DMS114 treated with DMSO at 0.1 percent for 48 hours (cell line): ENCODE measurements at regions not wholly inside any gene's neighbourhood (a gene's known extent, or its start where the extent isn't known, plus 50 kb on each side); places are given as distances from the start of the nearest gene placed in this dataset.

Source experiments
- DNase-seq: peaks from one replicate; lab custom pipeline; 2025; ENCODE audit not compliant: unreplicated experiment; lab: John Stamatoyannopoulos, UW

GRCh38 chr2:17306706-17307105 is 211.5 kb downstream of the RAD51AP2 start:
- no peak for DNase-seq

- no peak for DNase-seq
Measured at GRCh38 chr2:17306219-17306618, 212.0 kb downstream of the RAD51AP2 start.

DNA sequence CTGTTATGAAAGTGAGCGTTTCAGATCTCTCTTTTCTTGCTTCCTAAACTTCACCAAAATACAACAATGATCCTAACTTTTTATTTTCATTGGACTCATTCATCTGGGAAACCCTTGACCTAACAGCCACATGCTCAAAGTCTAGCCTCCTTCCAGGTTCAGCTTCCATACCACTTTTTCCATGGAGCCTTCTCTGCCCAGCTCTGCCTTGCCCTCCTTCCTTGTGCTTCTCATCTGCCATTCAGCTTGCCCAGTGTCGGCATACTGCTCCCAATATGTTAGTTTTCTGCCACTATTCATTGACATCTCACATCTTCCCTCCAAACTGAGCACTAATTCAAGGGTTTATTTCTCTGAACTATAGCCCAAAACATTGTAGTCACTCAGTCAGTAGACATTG is 214.7 kb downstream of the RAD51AP2 start:
- DNase-seq = no peak

- no peak for DNase-seq
Measured at GRCh38 chr2:17303054-17303453, 215.2 kb downstream of the RAD51AP2 start.

GRCh38 chr2:17302281-17302680 is 216.0 kb downstream of the RAD51AP2 start:
- no peak for DNase-seq

DNA sequence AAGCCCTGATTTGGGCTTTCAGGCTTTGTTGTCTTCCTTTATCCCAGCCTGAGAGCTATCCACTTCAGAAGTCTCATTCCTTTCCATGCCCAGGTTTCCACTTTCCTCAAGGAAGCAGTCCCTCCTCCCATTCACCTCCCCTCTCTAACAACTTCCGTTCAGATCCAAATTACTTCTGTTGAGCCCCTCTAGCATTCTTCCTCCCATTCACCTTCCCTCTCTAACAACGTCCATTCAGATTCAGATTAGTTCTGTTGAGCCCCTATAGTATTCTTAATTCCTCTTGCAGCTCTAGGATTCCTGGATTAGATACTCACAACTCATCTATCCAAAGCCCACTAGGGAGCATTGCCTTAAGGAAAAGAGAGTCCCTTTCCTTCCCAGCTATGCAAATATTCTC is 216.8 kb downstream of the RAD51AP2 start:
- no peak for DNase-seq

- DNase-seq = no peak
Measured at GRCh38 chr2:17299891-17300540, 218.2 kb downstream of the RAD51AP2 start.

- no peak for DNase-seq
Measured at GRCh38 chr2:17298453-17298852, 219.8 kb downstream of the RAD51AP2 start.

GRCh38 chr2:17296686-17297085 is 221.6 kb downstream of the RAD51AP2 start:
- DNase-seq = no peak

- DNase-seq = no peak
Measured at GRCh38 chr2:17289669-17290068, 228.6 kb downstream of the RAD51AP2 start.

DNA sequence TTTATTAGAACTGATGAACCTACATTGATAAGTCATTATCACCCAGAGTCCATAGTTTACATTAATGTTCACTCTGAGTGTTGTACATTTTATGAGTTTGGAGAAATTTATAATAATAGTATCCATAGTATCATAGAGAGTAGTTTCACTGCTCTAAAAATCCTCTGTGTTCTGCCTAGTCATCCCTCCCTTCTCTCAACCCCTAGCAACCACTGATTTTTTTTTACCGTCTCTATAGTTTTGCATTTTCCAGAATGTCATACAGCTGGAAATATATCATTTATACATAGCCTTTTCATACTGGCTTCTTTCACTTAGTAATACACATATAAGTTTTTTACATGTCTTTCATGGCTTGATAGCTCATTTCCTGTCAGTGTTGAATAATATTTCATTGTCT is 231.1 kb downstream of the RAD51AP2 start:
- DNase-seq = no peak

- DNase-seq = no peak
Measured at GRCh38 chr2:17282826-17283225, 235.4 kb downstream of the RAD51AP2 start.

GRCh38 chr2:17282245-17282644 is 236.0 kb downstream of the RAD51AP2 start:
- no peak for DNase-seq

GRCh38 chr2:17276220-17276619 is 242.0 kb downstream of the RAD51AP2 start:
- no peak for DNase-seq

- DNase-seq = no peak
Measured at GRCh38 chr2:17272652-17273525, 245.4 kb downstream of the RAD51AP2 start.

- DNase-seq = no peak
Measured at GRCh38 chr2:17272170-17272569, 246.1 kb downstream of the RAD51AP2 start.

DNA sequence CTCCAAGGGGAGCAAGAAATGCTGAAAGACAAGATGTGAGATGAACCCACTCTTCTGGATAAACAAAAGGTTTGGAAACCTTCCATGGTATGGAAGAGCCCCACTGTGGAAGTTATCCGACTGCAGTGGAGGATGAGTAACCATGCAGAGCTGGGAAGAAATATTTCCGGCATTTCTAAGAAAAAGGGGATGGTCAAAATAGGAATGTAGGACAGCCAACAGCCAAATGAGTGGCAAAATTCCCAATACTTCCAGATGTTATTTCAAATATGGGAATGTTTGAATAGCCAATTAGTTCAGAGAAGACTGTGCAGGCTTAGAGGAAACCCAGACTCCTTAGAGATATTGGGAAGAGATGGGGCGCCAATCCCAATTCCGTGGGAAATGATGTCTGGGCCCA is 246.8 kb downstream of the RAD51AP2 start:
- no peak for DNase-seq

- DNase-seq = no peak
Measured at GRCh38 chr2:17270894-17271293, 247.3 kb downstream of the RAD51AP2 start.

- DNase-seq = no peak
Measured at GRCh38 chr2:17263570-17263968, 254.7 kb downstream of the RAD51AP2 start.

GRCh38 chr2:17262854-17263569 is 255.2 kb downstream of the RAD51AP2 start:
- no peak for DNase-seq

DNA sequence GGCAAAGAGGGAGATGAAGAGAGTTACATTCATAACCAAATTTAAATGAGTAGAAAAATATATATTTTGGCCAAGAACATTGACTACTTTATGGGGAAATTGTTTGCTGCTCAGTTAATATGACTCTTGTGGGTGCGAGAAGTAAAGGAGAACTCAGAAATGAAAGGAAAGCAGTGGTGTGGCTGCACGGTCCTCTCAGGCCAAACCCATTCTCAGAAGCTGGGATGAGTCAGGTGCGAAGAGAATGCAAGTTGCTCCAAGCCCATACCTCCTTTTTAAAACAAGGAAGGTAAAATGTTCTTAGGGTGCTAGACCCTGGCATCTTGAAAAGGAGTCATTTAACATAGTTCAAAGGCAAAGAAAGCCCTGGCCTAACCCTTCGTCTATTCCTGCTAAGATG is 258.6 kb downstream of the RAD51AP2 start:
- no peak for DNase-seq

DNA sequence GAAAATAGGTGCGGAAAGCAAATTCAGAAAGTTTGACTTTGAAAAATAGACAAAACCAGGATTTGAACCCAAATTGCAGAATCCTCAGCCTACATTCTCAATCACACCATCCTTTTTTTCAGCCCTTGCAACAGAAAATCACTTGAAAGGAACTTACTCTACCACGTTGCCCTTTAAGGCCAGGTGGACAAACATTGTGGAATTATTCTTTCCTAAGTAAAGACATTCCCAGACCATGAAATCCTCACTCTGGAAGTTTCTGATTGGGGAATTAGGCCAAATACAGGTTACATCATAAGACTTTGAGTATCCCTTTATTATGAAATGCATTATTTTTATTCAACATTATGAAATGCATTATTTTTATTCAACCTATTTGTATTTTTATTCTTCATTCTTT is 259.4 kb downstream of the RAD51AP2 start:
- no peak for DNase-seq
